MG63 (cell line): ENCODE measurements at regions not wholly inside any gene's neighbourhood (a gene's known extent, or its start where the extent isn't known, plus 50 kb on each side); places are given as distances from the start of the nearest gene placed in this dataset.
A peak's percentile ranks its signal among the peaks of the same experiment; 100 is the strongest.
"Not testable (repeated sequence)": the region's sequence is repeated elsewhere in the genome, so short reads cannot be mapped to it uniquely, and the experiment has no call there.

Experiments
- DNase-seq: peaks from one replicate; pipeline ENCODE4 v3.0.0-alpha.2; 2020
- H3K27me3 ChIP-seq: fragments of 250-450 bp; sonication (Bioruptor Pico); 2 replicates; pipeline ENCODE4 v1.5.1; 2020; ENCODE audit warnings: mild to moderate bottlenecking, moderate library complexity
- H3K36me3 ChIP-seq: fragments of 250-450 bp; sonication (Bioruptor Pico); 2 replicates; pipeline ENCODE4 v1.5.1; 2020; ENCODE audit warnings: mild to moderate bottlenecking, moderate library complexity
- H3K4me3 ChIP-seq: fragments of 250-450 bp; sonication (Bioruptor Pico); 2 replicates; pipeline ENCODE4 v1.5.1; 2020; ENCODE audit warnings: mild to moderate bottlenecking, moderate library complexity
- H3K9me3 ChIP-seq: fragments of 250-450 bp; sonication (Bioruptor Pico); 2 replicates; pipeline ENCODE4 v1.5.1; 2020; ENCODE audit warnings: mild to moderate bottlenecking, moderate library complexity

GRCh38 chr9:110095161-110095595 is 112.8 kb downstream of the C9orf152 start:
- no peak for DNase-seq
- H3K9me3 ChIP-seq, result no peaks in the 10 kb centered on the region
- peaks cover 13% of the 10 kb centered on the region for H3K36me3 ChIP-seq

GRCh38 chr9:110095776-110096175 is 112.2 kb downstream of the C9orf152 start:
- no peak for DNase-seq
- peaks cover 8% of the 10 kb centered on the region for H3K36me3 ChIP-seq
- H3K9me3 ChIP-seq, result no peaks in the 10 kb centered on the region
- no peaks in the 10 kb centered on the region for H3K27me3 ChIP-seq
- no peak overlapping the region for H3K4me3 ChIP-seq

More at GRCh38 chr9:110095161-110095595, 112.8 kb downstream of the C9orf152 start:
- H3K27me3 ChIP-seq, result no peaks in the 10 kb centered on the region
- no peak overlapping the region for H3K4me3 ChIP-seq

DNA sequence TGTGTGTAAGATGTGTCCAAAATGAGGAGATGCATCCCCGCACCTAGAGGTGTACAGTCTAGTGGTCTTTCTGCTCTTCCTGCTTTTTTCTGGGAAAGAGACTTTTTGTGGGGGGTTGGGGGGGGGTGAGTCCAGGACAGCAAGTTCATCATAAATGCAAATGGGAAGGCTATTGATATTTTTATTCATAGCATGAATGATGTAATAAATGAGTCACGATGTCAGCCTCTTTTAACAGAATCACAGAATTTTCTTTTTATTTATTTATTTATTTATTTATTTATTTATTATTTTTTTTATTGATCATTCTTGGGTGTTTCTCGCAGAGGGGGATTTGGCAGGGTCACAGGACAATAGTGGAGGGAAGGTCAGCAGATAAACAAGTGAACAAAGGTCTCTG is 111.3 kb downstream of the C9orf152 start:
- DNase-seq, H3K4me3 ChIP-seq, H3K9me3 ChIP-seq, H3K27me3 ChIP-seq: not testable (repeated sequence)
- H3K36me3 ChIP-seq, result peaks cover 15% of the 10 kb centered on the region

DNA sequence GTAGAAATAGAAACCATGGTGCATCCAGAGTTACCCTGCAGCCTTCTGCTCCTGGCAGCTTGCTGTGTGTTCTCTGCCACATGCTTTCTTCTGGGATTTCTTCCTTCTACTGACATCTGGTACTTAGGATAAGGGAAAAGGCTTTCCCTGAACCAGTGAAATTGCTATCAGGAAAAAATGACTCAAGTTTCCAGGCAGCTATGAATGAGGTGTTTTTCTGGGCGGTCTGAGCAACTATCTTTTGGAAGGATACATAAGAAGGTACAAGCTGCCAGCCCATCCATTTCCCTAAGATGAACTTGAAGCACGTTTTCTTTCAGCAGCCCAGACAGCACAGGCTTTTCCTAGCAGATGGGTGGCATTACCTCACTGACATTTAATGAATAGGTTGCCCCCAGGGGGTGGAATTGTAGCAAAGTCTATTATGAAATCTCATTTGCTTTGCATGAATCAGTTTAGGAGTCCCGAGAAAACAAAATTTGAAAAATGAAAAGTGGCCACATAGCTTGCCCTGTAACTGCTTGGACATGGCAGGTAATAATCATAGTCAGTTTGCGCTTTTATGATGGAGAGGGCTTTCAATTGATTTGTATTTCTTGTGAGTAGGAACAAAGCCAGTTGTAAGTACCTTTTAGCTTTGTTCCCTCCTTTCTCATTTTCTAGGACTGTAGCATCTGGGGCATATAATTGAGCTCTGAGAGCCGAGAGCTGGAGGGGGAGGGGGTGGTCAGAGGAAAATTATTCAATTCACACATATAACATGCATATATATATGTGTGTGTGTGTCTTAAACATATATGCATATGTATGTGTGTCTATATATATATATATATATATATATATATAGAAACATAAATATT is 108.5 kb downstream of the C9orf152 start:
- DNase-seq, result peak; percentile 45
- Histone ChIP-seq H3K27me3 (no peaks in the 10 kb centered on the region), H3K9me3 (no peaks in the 10 kb centered on the region), H3K36me3 (peaks cover 34% of the 10 kb centered on the region), H3K4me3 (no peak overlapping the region)

GRCh38 chr9:110101531-110102161 is 106.3 kb downstream of the C9orf152 start:
- H3K36me3 ChIP-seq, result peaks cover 39% of the 10 kb centered on the region
- H3K4me3 ChIP-seq, result no peak overlapping the region
- no peaks in the 10 kb centered on the region for H3K9me3 ChIP-seq
- H3K27me3 ChIP-seq, result no peaks in the 10 kb centered on the region
- no peak for DNase-seq

- no peak overlapping the region for H3K4me3 ChIP-seq
- no peak for DNase-seq
- H3K36me3 ChIP-seq, result peaks cover 36% of the 10 kb centered on the region
Measured at GRCh38 chr9:110103257-110103656, 104.7 kb downstream of the C9orf152 start.

GRCh38 chr9:110104261-110104809 is 103.6 kb downstream of the C9orf152 start:
- Histone ChIP-seq H3K27me3 (no peaks in the 10 kb centered on the region), H3K36me3 (peaks cover 35% of the 10 kb centered on the region), H3K4me3 (no peak overlapping the region), H3K9me3 (no peaks in the 10 kb centered on the region)
- no peak for DNase-seq

More at GRCh38 chr9:110103257-110103656, 104.7 kb downstream of the C9orf152 start:
- H3K9me3 ChIP-seq, result no peaks in the 10 kb centered on the region
- H3K27me3 ChIP-seq, result no peaks in the 10 kb centered on the region

DNA sequence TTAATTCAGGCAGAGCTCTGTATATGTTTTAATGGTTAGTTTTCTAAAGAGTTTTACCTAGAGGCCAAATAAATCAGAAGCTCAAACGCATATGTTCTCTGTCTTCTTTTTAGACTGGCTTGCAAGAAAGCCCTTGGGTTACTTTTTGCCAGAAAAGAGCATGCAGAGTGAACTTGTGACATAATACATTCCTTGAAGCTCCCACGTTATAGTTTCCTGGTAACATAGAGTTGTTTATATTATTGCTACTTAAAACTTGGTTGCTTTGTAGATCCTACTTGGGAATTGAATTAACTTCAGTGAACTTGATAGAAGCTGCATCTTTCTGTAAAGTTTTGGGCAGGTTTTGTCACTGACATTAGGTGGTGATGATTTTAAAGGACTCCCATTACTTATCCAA is 102.9 kb downstream of the C9orf152 start:
- no peak for DNase-seq
- Histone ChIP-seq H3K36me3 (peaks cover 33% of the 10 kb centered on the region), H3K9me3 (no peaks in the 10 kb centered on the region), H3K4me3 (no peak overlapping the region), H3K27me3 (no peaks in the 10 kb centered on the region)

DNA sequence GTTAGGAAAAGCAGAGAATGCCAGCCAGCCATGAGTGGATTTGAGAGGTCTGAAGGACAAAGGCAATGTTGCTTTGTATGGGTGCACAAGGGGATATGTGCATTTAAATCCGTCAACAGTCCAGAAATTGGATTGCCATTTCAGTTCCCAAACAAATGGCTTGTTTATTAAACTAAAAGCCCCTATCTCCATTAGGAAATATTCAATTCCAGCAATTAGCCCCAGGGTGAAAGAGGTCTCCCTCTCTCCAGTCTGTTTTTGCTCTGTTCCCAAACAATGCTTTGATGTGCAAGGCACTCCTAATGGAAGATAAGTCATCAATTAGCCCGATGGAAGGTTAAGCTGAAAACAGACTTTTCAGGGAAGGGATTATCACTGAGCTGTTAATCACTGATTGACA is 101.3 kb downstream of the C9orf152 start:
- H3K9me3 ChIP-seq, result no peaks in the 10 kb centered on the region
- no peak for DNase-seq
- H3K4me3 ChIP-seq, result no peak overlapping the region
- peaks cover 27% of the 10 kb centered on the region for H3K36me3 ChIP-seq
- no peaks in the 10 kb centered on the region for H3K27me3 ChIP-seq

GRCh38 chr9:110109333-110110092 is 98.4 kb downstream of the C9orf152 start:
- H3K27me3 ChIP-seq, result no peaks in the 10 kb centered on the region
- H3K9me3 ChIP-seq, result no peaks in the 10 kb centered on the region
- no peak overlapping the region for H3K4me3 ChIP-seq
- H3K36me3 ChIP-seq, result peaks cover 29% of the 10 kb centered on the region
- no peak for DNase-seq

DNA sequence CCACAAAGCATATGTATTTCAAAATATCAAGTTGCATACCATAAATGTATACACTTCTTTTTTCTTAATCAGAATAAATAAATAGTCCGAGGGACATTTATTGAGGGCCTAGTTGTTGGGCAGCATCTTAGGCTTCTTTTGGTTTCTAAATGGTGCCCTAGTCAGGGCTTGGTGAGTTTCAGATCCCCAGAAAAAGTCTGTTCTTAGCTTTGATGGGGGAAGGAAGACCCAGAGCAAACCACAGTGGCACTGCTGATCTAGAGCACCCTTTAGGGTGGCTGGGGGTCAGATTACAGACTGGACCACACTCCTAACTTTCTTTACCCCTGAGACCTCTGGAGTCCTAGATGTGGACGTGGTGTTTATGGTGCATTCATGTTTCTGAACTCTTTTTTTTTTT is 97.8 kb downstream of the C9orf152 start:
- H3K36me3 ChIP-seq, result peaks cover 30% of the 10 kb centered on the region
- no peak overlapping the region for H3K4me3 ChIP-seq
- DNase-seq, result no peak
- H3K9me3 ChIP-seq, result no peaks in the 10 kb centered on the region
- H3K27me3 ChIP-seq, result no peaks in the 10 kb centered on the region

GRCh38 chr9:110111868-110112267 is 96.1 kb downstream of the C9orf152 start:
- no peak for DNase-seq
- Histone ChIP-seq H3K4me3 (no peak overlapping the region), H3K27me3 (no peaks in the 10 kb centered on the region), H3K36me3 (peaks cover 39% of the 10 kb centered on the region), H3K9me3 (no peaks in the 10 kb centered on the region)

- Histone ChIP-seq H3K4me3 (no peak overlapping the region), H3K27me3 (no peaks in the 10 kb centered on the region), H3K36me3 (peaks cover 47% of the 10 kb centered on the region), H3K9me3 (no peaks in the 10 kb centered on the region)
- no peak for DNase-seq
Measured at GRCh38 chr9:110112792-110113191, 95.2 kb downstream of the C9orf152 start.

- no peak for DNase-seq
- H3K36me3 ChIP-seq, result peaks cover 52% of the 10 kb centered on the region
- H3K9me3 ChIP-seq, result no peaks in the 10 kb centered on the region
- H3K27me3 ChIP-seq, result no peaks in the 10 kb centered on the region
- no peak overlapping the region for H3K4me3 ChIP-seq
Measured at GRCh38 chr9:110114086-110114858, 93.7 kb downstream of the C9orf152 start.

DNA sequence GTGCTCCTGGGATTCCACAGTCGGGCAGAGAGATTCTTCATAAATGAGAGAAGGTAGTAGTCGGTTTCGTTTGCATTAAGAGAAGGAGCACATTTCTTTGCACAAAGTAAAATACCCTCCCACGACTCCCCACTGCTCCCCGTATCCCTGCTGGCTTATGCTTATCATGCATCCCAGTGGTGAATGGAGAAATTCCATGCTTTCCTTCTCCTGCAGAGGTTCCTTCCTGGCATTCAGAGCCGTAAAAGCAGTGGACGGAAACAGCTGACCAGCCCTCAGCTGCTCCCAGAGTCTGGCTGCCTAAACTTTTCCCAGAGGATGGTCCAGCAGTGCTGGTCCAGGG is 93.1 kb downstream of the C9orf152 start:
- DNase-seq, result no peak
- Histone ChIP-seq H3K9me3 (no peaks in the 10 kb centered on the region), H3K36me3 (peaks cover 52% of the 10 kb centered on the region), H3K4me3 (no peak overlapping the region), H3K27me3 (no peaks in the 10 kb centered on the region)

- no peak overlapping the region for H3K4me3 ChIP-seq
- no peak for DNase-seq
Measured at GRCh38 chr9:110115341-110115820, 92.6 kb downstream of the C9orf152 start.

More at GRCh38 chr9:110115341-110115820, 92.6 kb downstream of the C9orf152 start:
- Histone ChIP-seq H3K27me3 (no peaks in the 10 kb centered on the region), H3K9me3 (no peaks in the 10 kb centered on the region), H3K36me3 (peaks cover 55% of the 10 kb centered on the region)
